ENCODE measurements at regions not wholly inside any gene's neighbourhood (a gene's known extent, or its start where the extent isn't known, plus 50 kb on each side); places are given as distances from the start of the nearest gene placed in this dataset.

DNA sequence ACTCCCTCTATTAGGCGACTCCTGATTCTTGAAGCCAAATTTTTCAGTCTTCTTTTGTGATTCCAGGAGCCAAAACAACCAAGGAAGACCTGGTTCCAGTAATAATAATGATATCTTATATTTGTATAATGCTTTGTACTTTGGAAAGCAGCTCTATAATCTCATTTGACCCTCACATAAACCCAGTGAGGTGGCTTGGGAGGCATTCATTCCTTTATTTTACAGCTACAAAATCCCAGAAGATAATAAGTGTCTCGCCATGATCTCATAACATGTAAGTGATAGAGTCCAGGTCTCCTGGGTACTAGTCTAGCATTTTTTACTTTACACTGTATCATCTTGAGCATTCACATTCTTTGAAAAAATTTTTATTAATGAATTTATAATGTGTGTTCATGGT is 143.1 kb downstream of the ACTBL2 start:
- no peak overlapping the region for H3K4me3 ChIP-seq (ENCODE audit: low read depth, low read length)
- TF ChIP-seq, protein P1, sequence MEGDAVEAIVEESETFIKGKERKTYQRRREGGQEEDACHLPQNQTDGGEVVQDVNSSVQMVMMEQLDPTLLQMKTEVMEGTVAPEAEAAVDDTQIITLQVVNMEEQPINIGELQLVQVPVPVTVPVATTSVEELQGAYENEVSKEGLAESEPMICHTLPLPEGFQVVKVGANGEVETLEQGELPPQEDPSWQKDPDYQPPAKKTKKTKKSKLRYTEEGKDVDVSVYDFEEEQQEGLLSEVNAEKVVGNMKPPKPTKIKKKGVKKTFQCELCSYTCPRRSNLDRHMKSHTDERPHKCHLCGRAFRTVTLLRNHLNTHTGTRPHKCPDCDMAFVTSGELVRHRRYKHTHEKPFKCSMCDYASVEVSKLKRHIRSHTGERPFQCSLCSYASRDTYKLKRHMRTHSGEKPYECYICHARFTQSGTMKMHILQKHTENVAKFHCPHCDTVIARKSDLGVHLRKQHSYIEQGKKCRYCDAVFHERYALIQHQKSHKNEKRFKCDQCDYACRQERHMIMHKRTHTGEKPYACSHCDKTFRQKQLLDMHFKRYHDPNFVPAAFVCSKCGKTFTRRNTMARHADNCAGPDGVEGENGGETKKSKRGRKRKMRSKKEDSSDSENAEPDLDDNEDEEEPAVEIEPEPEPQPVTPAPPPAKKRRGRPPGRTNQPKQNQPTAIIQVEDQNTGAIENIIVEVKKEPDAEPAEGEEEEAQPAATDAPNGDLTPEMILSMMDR (IDR thresholded peaks at IDR 0.05; ENCODE audit: low read depth, low read length, missing control alignments): no peak
- DNase-seq (ENCODE audit: low read depth): no peak

DNA sequence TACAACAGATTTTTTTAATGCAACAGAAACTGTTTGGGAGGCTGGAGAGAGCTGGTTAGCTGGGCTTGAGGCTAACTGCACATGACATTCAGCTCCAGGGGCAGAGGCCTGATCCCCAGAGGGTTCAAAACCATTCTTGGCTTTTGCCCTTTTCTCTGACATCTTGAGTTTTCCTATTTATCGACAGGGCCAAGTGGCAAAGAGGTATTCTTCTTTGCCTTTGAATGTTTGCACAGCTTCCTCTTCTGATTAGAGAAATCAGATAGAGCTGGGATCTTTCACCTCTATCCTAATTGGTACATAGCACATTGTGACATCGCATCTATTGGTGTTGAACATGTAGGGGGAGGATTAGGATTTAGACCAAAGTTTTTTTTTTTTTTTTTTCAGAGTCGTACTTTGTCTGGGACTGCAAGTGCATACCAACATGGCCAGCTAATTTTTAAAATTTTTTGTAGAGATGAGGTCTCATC is 143.7 kb downstream of the ACTBL2 start:
- TF ChIP-seq, protein P1 (IDR thresholded peaks at IDR 0.05; ENCODE audit: low read depth, low read length, missing control alignments): no peak
- no peak overlapping the region for H3K4me3 ChIP-seq (ENCODE audit: low read depth, low read length)
- no peak for DNase-seq (ENCODE audit: low read depth)

DNA sequence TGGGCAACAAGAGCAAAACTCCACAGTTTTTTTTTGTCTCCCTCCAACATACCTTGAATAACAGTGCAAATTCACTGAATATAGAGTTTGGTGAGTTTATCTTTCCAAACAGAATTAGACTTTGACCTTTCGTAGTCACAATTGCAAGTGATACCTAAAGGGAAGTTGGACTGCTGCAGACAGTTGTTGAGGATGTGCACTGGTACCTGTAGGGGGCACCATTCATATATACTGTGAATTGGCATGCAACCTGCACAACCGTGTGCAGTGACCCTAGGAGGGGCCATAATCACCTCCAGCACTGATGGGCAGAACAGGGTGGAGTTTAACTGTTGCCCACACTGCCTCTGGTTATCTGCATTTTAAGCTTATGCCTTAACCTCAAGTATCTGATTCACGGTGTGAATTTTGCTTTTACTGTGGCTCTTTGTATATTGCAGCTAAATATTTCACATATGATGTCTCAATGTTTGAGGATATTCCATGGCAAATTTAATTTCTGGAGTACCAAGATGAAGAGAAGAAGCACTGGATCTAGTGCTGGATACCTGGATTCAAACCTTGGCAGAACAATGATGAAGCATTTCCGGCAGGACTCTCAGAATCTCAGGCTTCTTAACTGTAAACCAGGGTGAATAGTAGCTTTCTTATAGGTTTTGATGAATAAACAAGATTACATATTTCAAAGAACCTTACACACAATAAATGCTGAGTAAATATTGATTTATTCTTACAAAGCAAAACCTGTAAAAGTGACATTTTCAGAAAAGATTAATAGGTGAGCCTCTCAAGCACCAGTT is 144.3 kb downstream of the ACTBL2 start:
- no peak for DNase-seq (ENCODE audit: low read depth)
- TF ChIP-seq, protein P1 (IDR thresholded peaks at IDR 0.05; ENCODE audit: low read depth, low read length, missing control alignments): peak; percentile 58
- no peak overlapping the region for H3K4me3 ChIP-seq (ENCODE audit: low read depth, low read length)

DNA sequence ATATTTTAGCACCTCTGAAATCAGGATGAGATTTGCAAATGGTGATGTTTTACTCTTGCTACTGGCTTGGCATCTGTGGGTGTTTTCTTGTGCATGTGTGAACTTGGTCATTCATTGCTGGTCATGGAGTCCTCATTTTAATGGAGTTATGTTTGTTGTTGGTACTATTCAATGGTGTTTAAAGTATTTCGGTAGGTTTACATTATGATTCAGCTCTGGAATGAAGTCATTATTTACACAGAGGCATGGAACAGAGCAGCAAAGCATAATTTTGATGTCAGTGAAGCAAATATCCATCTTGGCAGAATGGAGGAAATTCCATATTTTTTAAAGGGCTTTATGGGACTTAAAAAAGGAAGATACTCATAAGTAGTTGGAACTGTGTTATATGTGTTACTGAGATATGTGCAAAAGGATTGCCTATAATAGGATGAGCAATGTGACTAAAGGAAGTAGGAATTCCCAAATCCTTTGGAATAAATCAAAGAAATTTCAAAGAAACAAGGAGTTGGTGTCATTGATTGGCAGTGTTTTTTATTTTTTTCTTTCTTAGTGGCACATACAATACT is 147.4 kb downstream of the ACTBL2 start:
- TF ChIP-seq, protein P1 (IDR thresholded peaks at IDR 0.05; ENCODE audit: low read depth, low read length, missing control alignments): no peak
- no peak for DNase-seq (ENCODE audit: low read depth)
- no peak overlapping the region for H3K4me3 ChIP-seq (ENCODE audit: low read depth, low read length)

DNA sequence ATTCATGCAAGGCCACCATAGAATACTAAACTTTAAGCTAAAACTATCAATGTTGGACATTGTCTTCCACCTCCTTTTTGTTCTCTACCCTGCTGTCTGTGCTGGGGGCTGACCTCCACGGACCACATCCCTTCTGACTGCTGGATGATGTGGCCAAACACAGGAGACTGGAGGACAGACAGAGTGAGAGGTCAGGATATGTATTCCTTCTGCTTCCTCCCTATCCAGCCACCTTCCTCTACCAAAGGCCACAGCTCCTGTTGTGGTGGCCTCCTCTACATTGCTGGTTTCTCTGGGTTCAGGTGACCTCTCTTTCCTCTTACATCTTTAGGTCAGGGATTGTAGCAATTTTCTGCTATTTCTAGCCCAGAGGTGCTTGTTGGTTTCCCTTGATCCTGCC is 148.1 kb downstream of the ACTBL2 start:
- TF ChIP-seq, protein P1 (IDR thresholded peaks at IDR 0.05; ENCODE audit: low read depth, low read length, missing control alignments): no peak
- DNase-seq (ENCODE audit: low read depth): no peak
- H3K4me3 ChIP-seq (ENCODE audit: low read depth, low read length): no peak overlapping the region

DNA sequence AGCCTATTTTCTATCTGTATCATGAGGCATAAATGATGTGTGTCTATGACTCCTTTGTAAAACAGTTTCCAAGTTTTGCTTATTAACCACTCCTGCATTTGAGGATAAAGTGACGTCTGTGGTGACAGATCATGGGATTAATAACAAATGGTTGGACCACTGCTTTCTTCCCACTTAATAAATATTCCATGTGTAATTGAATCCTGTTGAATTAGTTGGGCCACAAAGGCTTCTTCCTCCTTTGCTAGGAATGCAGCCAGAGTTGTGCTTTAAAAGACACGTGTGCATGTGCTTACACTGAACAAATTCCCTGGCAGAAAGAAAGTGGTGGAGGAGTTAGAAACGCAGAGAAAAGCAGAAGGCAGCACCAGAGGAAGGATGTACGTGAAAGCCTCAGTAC is 150.2 kb downstream of the ACTBL2 start:
- no peak for DNase-seq (ENCODE audit: low read depth)
- no peak overlapping the region for H3K4me3 ChIP-seq (ENCODE audit: low read depth, low read length)
- TF ChIP-seq, protein P1 (IDR thresholded peaks at IDR 0.05; ENCODE audit: low read depth, low read length, missing control alignments): no peak
